SK-N-SH (cell line): ENCODE measurements at regions not wholly inside any gene's neighbourhood (a gene's known extent, or its start where the extent isn't known, plus 50 kb on each side); places are given as distances from the start of the nearest gene placed in this dataset.

ENCODE experiments used
- CTCF ChIA-PET: fragments of 300-600, 350-600 bp; formaldehyde crosslinking; extraction: SDS; loops from one replicate; lab custom pipeline; 2021; lab: Yijun Ruan, JAX
- POLR2A ChIA-PET: fragments of 350-600 bp; sonication (Branson Sonifier 250); formaldehyde crosslinking; extraction: SDS; loops from one replicate; lab custom pipeline; 2020; ENCODE audit warnings: antibody characterized with exemption, inconsistent platforms; lab: Yijun Ruan, JAX
- DNase-seq: peaks from one replicate; pipeline ENCODE4 v3.0.0; 2012
- H2AFZ ChIP-seq: fragments of 200-600 bp; sonication (generic); 2 replicates; pipeline ENCODE4 v1.8.1; 2016; ENCODE audit warnings: antibody characterized with exemption, mild to moderate bottlenecking, low read depth
- H3F3A ChIP-seq: fragments of 200-600 bp; sonication (generic); replicated peaks from 2 replicates; pipeline ENCODE3; 2016; ENCODE audit warnings: antibody characterized with exemption, mild to moderate bottlenecking; ENCODE audit not compliant: insufficient read depth
- H3K27ac ChIP-seq, 2 experiments: fragments of 200-500 bp in 1 of 2; fragments of 200-600 bp in 1 of 2; sonication (Bioruptor generic) in 1 of 2; sonication (generic), shearing (Covaris generic) in 1 of 2; 2 replicates each; pipeline versions ENCODE4 v1.5.1 to v1.6.1; 2014 to 2016; ENCODE audit warnings: low read depth in 2 of 2, inconsistent platforms in 1 of 2, low read length in 1 of 2, mild to moderate bottlenecking in 1 of 2, mixed read lengths in 1 of 2
- H3K27me3 ChIP-seq: fragments of 200-600 bp; sonication (generic), shearing (Covaris generic); 2 replicates; pipeline ENCODE4 v1.6.1; 2016; ENCODE audit warnings: mixed run types; ENCODE audit not compliant: insufficient read depth
- H3K36me3 ChIP-seq, 2 experiments: fragments of 200-500 bp in 1 of 2; fragments of 200-600 bp in 1 of 2; sonication (Bioruptor generic) in 1 of 2; sonication (generic) in 1 of 2; replicated peaks in 1 of 2; 2 replicates each; pipeline versions ENCODE3 to v1.5.1; 2014 to 2016; ENCODE audit warnings: low read length in 1 of 2, mild to moderate bottlenecking in 1 of 2; ENCODE audit not compliant: insufficient read depth in 2 of 2, control insufficient read depth in 1 of 2
- H3K4me1 ChIP-seq, 2 experiments: fragments of 200-500 bp in 1 of 2; fragments of 200-600 bp in 1 of 2; sonication (Bioruptor generic) in 1 of 2; sonication (generic), shearing (Covaris generic) in 1 of 2; 2 replicates each; pipeline versions ENCODE4 v1.5.1 to v1.6.1; 2014 to 2016; ENCODE audit warnings: low read depth in 1 of 2, low read length in 1 of 2, mixed run types in 1 of 2; ENCODE audit not compliant: insufficient read depth in 2 of 2, control insufficient read depth in 1 of 2
- H3K4me2 ChIP-seq: fragments of 200-600 bp; sonication (generic), shearing (Covaris generic); 2 replicates; pipeline ENCODE4 v1.6.1; 2017; ENCODE audit warnings: mixed run types
- H3K4me3 ChIP-seq, 2 experiments: fragments of 200-500 bp in 1 of 2; fragments of 200-600 bp in 1 of 2; sonication (Bioruptor generic) in 1 of 2; sonication (generic), shearing (Covaris generic) in 1 of 2; 2 replicates each; pipeline versions ENCODE4 v1.5.1 to v1.8.1; 2014 to 2016; ENCODE audit warnings: low read depth in 2 of 2, inconsistent platforms in 1 of 2, low read length in 1 of 2, mild to moderate bottlenecking in 1 of 2, mixed read lengths in 1 of 2, moderate library complexity in 1 of 2
- H3K79me2 ChIP-seq: fragments of 200-600 bp; sonication (generic); 2 replicates; pipeline ENCODE4 v1.8.1; 2017; ENCODE audit warnings: mild to moderate bottlenecking; ENCODE audit not compliant: insufficient read depth
- H3K9ac ChIP-seq: fragments of 200-600 bp; sonication (generic); 2 replicates; pipeline ENCODE4 v1.6.1; 2017; ENCODE audit warnings: mixed run types
- H3K9me2 ChIP-seq: fragments of 200-600 bp; sonication (generic); 2 replicates; pipeline ENCODE4 v1.6.1; 2017; ENCODE audit warnings: mixed run types
- H3K9me3 ChIP-seq: fragments of 200-600 bp; sonication (generic); 2 replicates; pipeline ENCODE4 v1.6.1; 2017; ENCODE audit warnings: mixed run types, mild to moderate bottlenecking, moderate library complexity
- H4K20me1 ChIP-seq: fragments of 200-600 bp; sonication (generic); 2 replicates; pipeline ENCODE4 v1.6.1; 2017; ENCODE audit warnings: mild to moderate bottlenecking, mixed run types; ENCODE audit not compliant: insufficient read depth
- CHD2 ChIP-seq: fragments of 150-350 bp; IDR thresholded peaks from 2 replicates; pipeline ENCODE4 v1.6.1; 2018; ENCODE audit warnings: low read length; ENCODE audit not compliant: partially characterized antibody
- ELF1 ChIP-seq: IDR thresholded peaks from 2 replicates; pipeline ENCODE4 v1.4.0; 2012
- EZH2phosphoT487 ChIP-seq: fragments of 200-600 bp; sonication (generic); IDR thresholded peaks from 2 replicates; pipeline ENCODE4 v1.6.1; 2017; ENCODE audit warnings: low read depth, mixed run types, mild to moderate bottlenecking, antibody characterized with exemption, moderate library complexity, borderline replicate concordance
- FOXM1 ChIP-seq: IDR thresholded peaks from 2 replicates; pipeline ENCODE4 v1.4.0; 2012; ENCODE audit warnings: low read depth, mild to moderate bottlenecking
- GATA2 ChIP-seq: sonication (generic); formaldehyde crosslinking; IDR thresholded peaks from 2 replicates; pipeline ENCODE4 v1.5.0; 2020; ENCODE audit warnings: mild to moderate bottlenecking, missing genetic modification reagents
- NRF1 ChIP-seq: IDR thresholded peaks from 2 replicates; pipeline ENCODE4 v1.6.1; 2012; ENCODE audit warnings: low read depth, mild to moderate bottlenecking, low read length
- POLR2AphosphoS5 ChIP-seq: IDR thresholded peaks from 2 replicates; pipeline ENCODE4 v1.6.1; 2012; ENCODE audit warnings: low read depth, low read length
- RAD21 ChIP-seq: IDR thresholded peaks from 2 replicates; pipeline ENCODE4 v1.6.1; 2012; ENCODE audit warnings: mild to moderate bottlenecking, low read length
- RXRA ChIP-seq: IDR thresholded peaks from 2 replicates; pipeline ENCODE4 v1.4.0; 2012; ENCODE audit warnings: low read depth, mild to moderate bottlenecking, borderline replicate concordance
- SMC3 ChIP-seq: IDR thresholded peaks from 2 replicates; pipeline ENCODE4 v1.6.1; 2012; ENCODE audit warnings: low read depth, low read length, improper control_type of control experiment
- TAF1 ChIP-seq: IDR thresholded peaks from 2 replicates; pipeline ENCODE4 v1.6.1; 2012; ENCODE audit warnings: low read depth, mild to moderate bottlenecking, low read length, moderate library complexity, borderline replicate concordance
- TCF12 ChIP-seq: IDR thresholded peaks from 2 replicates; pipeline ENCODE4 v1.4.0; 2012
- WGBS: methylation state at CpG from one replicate; pipeline ENCODE4 v1.1.6; 2017; ENCODE audit warnings: low lambda C conversion rate; 5-methylcytosine and 5-hydroxymethylcytosine counted together
- TF ChIP-seq, protein P1 (sequence below): fragments of 200-600 bp; sonication (generic); IDR thresholded peaks from 2 replicates; pipeline ENCODE4 v1.6.1; 2017; ENCODE audit warnings: antibody characterized with exemption, mild to moderate bottlenecking, moderate library complexity
- TF ChIP-seq, protein P2 (sequence below): IDR thresholded peaks from 2 replicates; pipeline ENCODE4; 2012
- TF ChIP-seq, protein P3 (sequence below): IDR thresholded peaks from 2 replicates; pipeline ENCODE4 v1.4.0; 2012; ENCODE audit warnings: low read depth
- TF ChIP-seq, protein P4 (sequence below): IDR thresholded peaks from 2 replicates; pipeline ENCODE4 v1.4.0; 2012; ENCODE audit warnings: low read depth, borderline replicate concordance
- TF ChIP-seq, protein P5 (sequence below): fragments of 150-350 bp; IDR thresholded peaks from 2 replicates; pipeline ENCODE4 v1.6.1; 2017; ENCODE audit warnings: antibody characterized with exemption, low read length, low read depth, borderline replicate concordance

DNA sequence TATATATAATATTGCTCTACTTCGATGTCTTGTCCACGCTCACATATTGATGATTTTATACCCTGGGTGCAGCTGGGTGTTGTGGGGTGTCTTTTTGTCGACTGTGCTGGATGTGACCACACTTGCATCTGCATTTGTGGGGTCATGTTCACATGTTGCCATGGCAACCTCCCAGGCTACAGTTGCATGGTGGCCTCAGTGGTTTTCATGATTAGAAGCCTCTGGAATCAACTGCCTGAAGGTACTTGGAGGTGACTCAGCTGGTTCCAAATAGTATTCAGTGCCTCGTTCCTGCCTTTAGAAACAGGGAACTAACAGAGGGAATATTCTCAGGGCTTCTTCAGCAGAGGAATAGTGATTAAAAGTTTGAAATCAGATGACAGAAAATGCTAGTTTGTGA lies 166.3 kb upstream of the NYAP2 start:
- no peaks in the 10 kb centered on the region for H3K27me3 ChIP-seq
- no peak overlapping the region for H2AFZ ChIP-seq
- no peaks in the 10 kb centered on the region for H3K9me2 ChIP-seq
- WGBS: 49% methylated on average over 4 of the region's 4 CpGs
- no peaks in the 10 kb centered on the region for H3K4me1 ChIP-seq
- no peak for DNase-seq
- no peak for TF ChIP-seq GATA2 (CRISPR knock-in tag)
- no peak for TF ChIP-seq POLR2AphosphoS5
- TF ChIP-seq, protein P1, sequence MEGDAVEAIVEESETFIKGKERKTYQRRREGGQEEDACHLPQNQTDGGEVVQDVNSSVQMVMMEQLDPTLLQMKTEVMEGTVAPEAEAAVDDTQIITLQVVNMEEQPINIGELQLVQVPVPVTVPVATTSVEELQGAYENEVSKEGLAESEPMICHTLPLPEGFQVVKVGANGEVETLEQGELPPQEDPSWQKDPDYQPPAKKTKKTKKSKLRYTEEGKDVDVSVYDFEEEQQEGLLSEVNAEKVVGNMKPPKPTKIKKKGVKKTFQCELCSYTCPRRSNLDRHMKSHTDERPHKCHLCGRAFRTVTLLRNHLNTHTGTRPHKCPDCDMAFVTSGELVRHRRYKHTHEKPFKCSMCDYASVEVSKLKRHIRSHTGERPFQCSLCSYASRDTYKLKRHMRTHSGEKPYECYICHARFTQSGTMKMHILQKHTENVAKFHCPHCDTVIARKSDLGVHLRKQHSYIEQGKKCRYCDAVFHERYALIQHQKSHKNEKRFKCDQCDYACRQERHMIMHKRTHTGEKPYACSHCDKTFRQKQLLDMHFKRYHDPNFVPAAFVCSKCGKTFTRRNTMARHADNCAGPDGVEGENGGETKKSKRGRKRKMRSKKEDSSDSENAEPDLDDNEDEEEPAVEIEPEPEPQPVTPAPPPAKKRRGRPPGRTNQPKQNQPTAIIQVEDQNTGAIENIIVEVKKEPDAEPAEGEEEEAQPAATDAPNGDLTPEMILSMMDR: no peak
- TF ChIP-seq TCF12: no peak
- TF ChIP-seq, protein P2, sequence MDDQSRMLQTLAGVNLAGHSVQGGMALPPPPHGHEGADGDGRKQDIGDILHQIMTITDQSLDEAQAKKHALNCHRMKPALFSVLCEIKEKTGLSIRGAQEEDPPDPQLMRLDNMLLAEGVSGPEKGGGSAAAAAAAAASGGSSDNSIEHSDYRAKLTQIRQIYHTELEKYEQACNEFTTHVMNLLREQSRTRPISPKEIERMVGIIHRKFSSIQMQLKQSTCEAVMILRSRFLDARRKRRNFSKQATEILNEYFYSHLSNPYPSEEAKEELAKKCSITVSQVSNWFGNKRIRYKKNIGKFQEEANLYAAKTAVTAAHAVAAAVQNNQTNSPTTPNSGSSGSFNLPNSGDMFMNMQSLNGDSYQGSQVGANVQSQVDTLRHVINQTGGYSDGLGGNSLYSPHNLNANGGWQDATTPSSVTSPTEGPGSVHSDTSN: no peak
- TF ChIP-seq, protein P3, sequence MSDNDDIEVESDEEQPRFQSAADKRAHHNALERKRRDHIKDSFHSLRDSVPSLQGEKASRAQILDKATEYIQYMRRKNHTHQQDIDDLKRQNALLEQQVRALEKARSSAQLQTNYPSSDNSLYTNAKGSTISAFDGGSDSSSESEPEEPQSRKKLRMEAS: no peak
- TF ChIP-seq RXRA: no peak
- no peak for TF ChIP-seq CHD2
- TF ChIP-seq, protein P4, sequence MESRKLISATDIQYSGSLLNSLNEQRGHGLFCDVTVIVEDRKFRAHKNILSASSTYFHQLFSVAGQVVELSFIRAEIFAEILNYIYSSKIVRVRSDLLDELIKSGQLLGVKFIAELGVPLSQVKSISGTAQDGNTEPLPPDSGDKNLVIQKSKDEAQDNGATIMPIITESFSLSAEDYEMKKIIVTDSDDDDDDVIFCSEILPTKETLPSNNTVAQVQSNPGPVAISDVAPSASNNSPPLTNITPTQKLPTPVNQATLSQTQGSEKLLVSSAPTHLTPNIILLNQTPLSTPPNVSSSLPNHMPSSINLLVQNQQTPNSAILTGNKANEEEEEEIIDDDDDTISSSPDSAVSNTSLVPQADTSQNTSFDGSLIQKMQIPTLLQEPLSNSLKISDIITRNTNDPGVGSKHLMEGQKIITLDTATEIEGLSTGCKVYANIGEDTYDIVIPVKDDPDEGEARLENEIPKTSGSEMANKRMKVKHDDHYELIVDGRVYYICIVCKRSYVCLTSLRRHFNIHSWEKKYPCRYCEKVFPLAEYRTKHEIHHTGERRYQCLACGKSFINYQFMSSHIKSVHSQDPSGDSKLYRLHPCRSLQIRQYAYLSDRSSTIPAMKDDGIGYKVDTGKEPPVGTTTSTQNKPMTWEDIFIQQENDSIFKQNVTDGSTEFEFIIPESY: no peak
- TF ChIP-seq ELF1: no peak
- no peak for TF ChIP-seq EZH2phosphoT487
- no peak for TF ChIP-seq SMC3
- TF ChIP-seq, protein P5, sequence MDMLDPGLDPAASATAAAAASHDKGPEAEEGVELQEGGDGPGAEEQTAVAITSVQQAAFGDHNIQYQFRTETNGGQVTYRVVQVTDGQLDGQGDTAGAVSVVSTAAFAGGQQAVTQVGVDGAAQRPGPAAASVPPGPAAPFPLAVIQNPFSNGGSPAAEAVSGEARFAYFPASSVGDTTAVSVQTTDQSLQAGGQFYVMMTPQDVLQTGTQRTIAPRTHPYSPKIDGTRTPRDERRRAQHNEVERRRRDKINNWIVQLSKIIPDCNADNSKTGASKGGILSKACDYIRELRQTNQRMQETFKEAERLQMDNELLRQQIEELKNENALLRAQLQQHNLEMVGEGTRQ: no peak
- TF ChIP-seq TAF1: no peak
- no peak for TF ChIP-seq FOXM1
- TF ChIP-seq RAD21: no peak
- no peak for TF ChIP-seq NRF1
- no peaks in the 10 kb centered on the region for H3K79me2 ChIP-seq
- no peaks in the 10 kb centered on the region for H3F3A ChIP-seq
- H3K4me3 ChIP-seq: no peak overlapping the region
- POLR2A ChIA-PET: no interaction called here
- H3K9ac ChIP-seq: no peak overlapping the region
- no peaks in the 10 kb centered on the region for H3K9me3 ChIP-seq
- H4K20me1 ChIP-seq: no peaks in the 10 kb centered on the region
- H3K36me3 ChIP-seq: no peaks in the 10 kb centered on the region
- H3K4me2 ChIP-seq: no peak overlapping the region
- H3K27ac ChIP-seq: no peak overlapping the region
- CTCF ChIA-PET: no interaction called here
